HK-2 (cell line): ENCODE measurements at regions not wholly inside any gene's neighbourhood (a gene's known extent, or its start where the extent isn't known, plus 50 kb on each side); places are given as distances from the start of the nearest gene placed in this dataset.

Experiments used
- DNase-seq: peaks from one replicate; pipeline ENCODE4 v3.0.0-alpha.2; 2018; ENCODE audit not compliant: unreplicated experiment

GRCh38 chr4:184310171-184310567 lies 92.5 kb upstream of the ENPP6 start:
- no peak for DNase-seq

- no peak for DNase-seq
Measured at GRCh38 chr4:184309241-184310170, 91.8 kb upstream of the ENPP6 start.

GRCh38 chr4:184306949-184307348 lies 89.3 kb upstream of the ENPP6 start:
- no peak for DNase-seq

- no peak for DNase-seq
Measured at GRCh38 chr4:184306470-184306869, 88.8 kb upstream of the ENPP6 start.

GRCh38 chr4:184300816-184301215 lies 83.1 kb upstream of the ENPP6 start:
- no peak for DNase-seq

GRCh38 chr4:184298254-184298653 lies 80.6 kb upstream of the ENPP6 start:
- DNase-seq, result no peak

GRCh38 chr4:184295206-184295605 lies 77.5 kb upstream of the ENPP6 start:
- DNase-seq, result no peak

- DNase-seq, result no peak
Measured at GRCh38 chr4:184294606-184295133, 77.0 kb upstream of the ENPP6 start.

- no peak for DNase-seq
Measured at GRCh38 chr4:184293552-184293951, 75.9 kb upstream of the ENPP6 start.

- DNase-seq, result no peak
Measured at GRCh38 chr4:184292877-184293276, 75.2 kb upstream of the ENPP6 start.

- DNase-seq, result no peak
Measured at GRCh38 chr4:184292465-184292867, 74.8 kb upstream of the ENPP6 start.

GRCh38 chr4:184289179-184289535 lies 71.5 kb upstream of the ENPP6 start:
- no peak for DNase-seq

- DNase-seq, result no peak
Measured at GRCh38 chr4:184288451-184289178, 70.9 kb upstream of the ENPP6 start.

- no peak for DNase-seq
Measured at GRCh38 chr4:184287697-184288255, 70.1 kb upstream of the ENPP6 start.

GRCh38 chr4:184286358-184286757 lies 68.7 kb upstream of the ENPP6 start:
- DNase-seq, result no peak

- no peak for DNase-seq
Measured at GRCh38 chr4:184284742-184285141, 67.1 kb upstream of the ENPP6 start.

GRCh38 chr4:184284336-184284690 lies 66.6 kb upstream of the ENPP6 start:
- no peak for DNase-seq

GRCh38 chr4:184283659-184284335 lies 66.1 kb upstream of the ENPP6 start:
- DNase-seq, result no peak

GRCh38 chr4:184282895-184283654 lies 65.4 kb upstream of the ENPP6 start:
- DNase-seq, result no peak

GRCh38 chr4:184282251-184282713 lies 64.6 kb upstream of the ENPP6 start:
- no peak for DNase-seq
